Caco-2 (cell line): ENCODE measurements at regions not wholly inside any gene's neighbourhood (a gene's known extent, or its start where the extent isn't known, plus 50 kb on each side); places are given as distances from the start of the nearest gene placed in this dataset.

ENCODE experiments used
- BruUV-seq: library from RNA; stranded (reverse); fragments of 400-500 nt; replicated peaks from 2 replicates; lab custom pipeline; 2021; lab: Mats Ljungman, UMichigan
- CTCF ChIA-PET: fragments of 300-600 bp; sonication (Branson Sonifier 250); formaldehyde crosslinking; loops from one replicate; lab custom pipeline; 2022; ENCODE audit warnings: antibody characterized with exemption; lab: Charles Lee
- POLR2A ChIA-PET: fragments of 300-600 bp; sonication (Branson Sonifier 250); formaldehyde crosslinking; loops from one replicate; lab custom pipeline; 2022; ENCODE audit warnings: antibody characterized with exemption; lab: Charles Lee
- DNase-seq, 2 experiments: peaks; one replicate each; pipeline versions ENCODE4 v3.0.0 to v3.0.0-alpha.2; 2020 to 2022
- H3K27me3 ChIP-seq: replicated peaks from 2 replicates; pipeline ENCODE4 v1.6.0; 2011; ENCODE audit warnings: low read length; ENCODE audit not compliant: control insufficient read depth, insufficient read depth
- H3K36me3 ChIP-seq: 2 replicates; pipeline ENCODE4 v1.5.1; 2011; ENCODE audit warnings: low read length; ENCODE audit not compliant: control insufficient read depth, insufficient read depth
- H3K4me1 ChIP-seq: fragments of 250-450 bp; sonication (Bioruptor Pico); 2 replicates; pipeline ENCODE4 v1.5.1; 2020; ENCODE audit warnings: mild to moderate bottlenecking
- H3K4me3 ChIP-seq: 2 replicates; pipeline ENCODE4 v1.5.1; 2011; ENCODE audit warnings: low read depth, mild to moderate bottlenecking, control low read depth, low read length
- H3K9me3 ChIP-seq: fragments of 250-450 bp; sonication (Bioruptor Pico); 2 replicates; pipeline ENCODE4 v1.5.1; 2020; ENCODE audit warnings: mild to moderate bottlenecking, moderate library complexity
- H3K27ac Mint-ChIP-seq: one replicate; pipeline ENCODE4 v1.8.0; 2022; ENCODE audit warnings: mixed read lengths; ENCODE audit not compliant: unreplicated experiment
- H3K27me3 Mint-ChIP-seq: one replicate; pipeline ENCODE4 v1.8.0; 2022; ENCODE audit warnings: mixed read lengths; ENCODE audit not compliant: insufficient read depth, unreplicated experiment
- H3K36me3 Mint-ChIP-seq: one replicate; pipeline ENCODE4 v1.8.0; 2022; ENCODE audit warnings: mild to moderate bottlenecking, mixed read lengths; ENCODE audit not compliant: insufficient read depth, unreplicated experiment
- H3K4me1 Mint-ChIP-seq: one replicate; pipeline ENCODE4 v1.8.0; 2022; ENCODE audit warnings: low read depth, mixed read lengths; ENCODE audit not compliant: unreplicated experiment
- H3K4me3 Mint-ChIP-seq: one replicate; pipeline ENCODE4 v1.8.0; 2022; ENCODE audit warnings: mild to moderate bottlenecking, moderate library complexity, mixed read lengths; ENCODE audit not compliant: unreplicated experiment
- H3K9me3 Mint-ChIP-seq: one replicate; pipeline ENCODE4 v1.8.0; 2022; ENCODE audit warnings: mixed read lengths; ENCODE audit not compliant: unreplicated experiment
- intact Hi-C: fragments of 100-400 bp; cut with micrococcal nuclease; formaldehyde crosslinking; loops from one replicate; pipeline ENCODE4 v1.10.0; 2022; ENCODE audit not compliant: unreplicated experiment
- TF ChIP-seq, protein P1 (sequence below), 2 experiments: fragments of 200-600 bp in 1 of 2; IDR thresholded peaks; 1 replicate in 1 of 2; 2 replicates in 1 of 2; pipeline versions ENCODE4 v1.5.1 to v1.8.0; 2011 to 2022; ENCODE audit warnings: antibody characterized with exemption in 1 of 2, control low read depth in 1 of 2, inconsistent platforms in 1 of 2, low read depth in 1 of 2, low read length in 1 of 2, mild to moderate bottlenecking in 1 of 2, moderate library complexity in 1 of 2; ENCODE audit not compliant: insufficient read depth in 1 of 2, severe bottlenecking in 1 of 2, unreplicated experiment in 1 of 2

DNA sequence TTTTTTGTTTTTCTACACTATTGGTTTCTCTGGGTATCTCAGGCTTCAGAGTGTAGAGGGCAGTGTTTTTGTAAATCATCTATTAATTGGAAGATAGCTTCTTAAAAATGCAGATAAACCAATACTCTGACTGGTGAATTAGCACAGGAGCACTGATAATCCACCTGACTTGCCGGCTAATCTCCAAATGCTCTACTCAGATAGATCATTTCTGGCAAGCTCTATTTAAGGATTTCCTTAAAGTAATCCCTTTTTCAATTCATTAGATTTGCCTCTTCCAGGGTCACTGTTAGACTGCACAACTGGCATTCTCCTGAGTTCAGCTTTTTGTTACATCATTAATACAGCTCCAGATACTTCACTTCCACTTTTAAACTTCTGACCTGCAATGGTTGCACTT is 1390.3 kb upstream of the NUDT12 start:
- CTCF ChIA-PET, result no interaction called here
- peaks cover 11% of the 10 kb centered on the region for H3K4me1 Mint-ChIP-seq
- no peaks in the 10 kb centered on the region for H3K9me3 ChIP-seq
- H3K27me3 ChIP-seq, result no peaks in the 10 kb centered on the region
- intact Hi-C loops, result no loop called here
- TF ChIP-seq, protein P1, sequence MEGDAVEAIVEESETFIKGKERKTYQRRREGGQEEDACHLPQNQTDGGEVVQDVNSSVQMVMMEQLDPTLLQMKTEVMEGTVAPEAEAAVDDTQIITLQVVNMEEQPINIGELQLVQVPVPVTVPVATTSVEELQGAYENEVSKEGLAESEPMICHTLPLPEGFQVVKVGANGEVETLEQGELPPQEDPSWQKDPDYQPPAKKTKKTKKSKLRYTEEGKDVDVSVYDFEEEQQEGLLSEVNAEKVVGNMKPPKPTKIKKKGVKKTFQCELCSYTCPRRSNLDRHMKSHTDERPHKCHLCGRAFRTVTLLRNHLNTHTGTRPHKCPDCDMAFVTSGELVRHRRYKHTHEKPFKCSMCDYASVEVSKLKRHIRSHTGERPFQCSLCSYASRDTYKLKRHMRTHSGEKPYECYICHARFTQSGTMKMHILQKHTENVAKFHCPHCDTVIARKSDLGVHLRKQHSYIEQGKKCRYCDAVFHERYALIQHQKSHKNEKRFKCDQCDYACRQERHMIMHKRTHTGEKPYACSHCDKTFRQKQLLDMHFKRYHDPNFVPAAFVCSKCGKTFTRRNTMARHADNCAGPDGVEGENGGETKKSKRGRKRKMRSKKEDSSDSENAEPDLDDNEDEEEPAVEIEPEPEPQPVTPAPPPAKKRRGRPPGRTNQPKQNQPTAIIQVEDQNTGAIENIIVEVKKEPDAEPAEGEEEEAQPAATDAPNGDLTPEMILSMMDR (IDR thresholded peaks at IDR 0.05; ENCODE audit: insufficient read depth in 1 of 2, low read depth in 1 of 2, low read length in 1 of 2, severe bottlenecking in 1 of 2, unreplicated experiment in 1 of 2), result no peak
- no peaks in the 10 kb centered on the region for H3K27me3 Mint-ChIP-seq
- no peak overlapping the region for H3K4me3 ChIP-seq
- H3K36me3 ChIP-seq, result no peaks in the 10 kb centered on the region
- no peaks in the 10 kb centered on the region for H3K36me3 Mint-ChIP-seq
- no peak overlapping the region for H3K4me3 Mint-ChIP-seq
- POLR2A ChIA-PET, result no interaction called here
- no peak for DNase-seq
- peaks cover 4% of the 10 kb centered on the region for H3K4me1 ChIP-seq
- BruUV-seq, result no TSS peak
- peaks cover 8% of the 10 kb centered on the region for H3K9me3 Mint-ChIP-seq
- no peak overlapping the region for H3K27ac Mint-ChIP-seq

- Mint-ChIP-seq H3K9me3 (peaks cover 10% of the 10 kb centered on the region), H3K36me3 (no peaks in the 10 kb centered on the region), H3K4me1 (peaks cover 12% of the 10 kb centered on the region), H3K27ac (no peak overlapping the region), H3K27me3 (no peaks in the 10 kb centered on the region), H3K4me3 (no peak overlapping the region)
- peaks cover 12% of the 10 kb centered on the region for H3K4me1 ChIP-seq
- no peaks in the 10 kb centered on the region for H3K9me3 ChIP-seq
- POLR2A ChIA-PET, result no interaction called here
- no peak for DNase-seq
- no peaks in the 10 kb centered on the region for H3K27me3 ChIP-seq
- BruUV-seq, result no TSS peak
- intact Hi-C loops, result no loop called here
- CTCF ChIA-PET, result no interaction called here
- TF ChIP-seq, protein P1 (IDR thresholded peaks at IDR 0.05; ENCODE audit: insufficient read depth in 1 of 2, low read depth in 1 of 2, low read length in 1 of 2, severe bottlenecking in 1 of 2, unreplicated experiment in 1 of 2), result no peak
- H3K36me3 ChIP-seq, result no peaks in the 10 kb centered on the region
- H3K4me3 ChIP-seq, result no peak overlapping the region
Observed at GRCh38 chr5:104951829-104952228, 1389.2 kb upstream of the NUDT12 start.

DNA sequence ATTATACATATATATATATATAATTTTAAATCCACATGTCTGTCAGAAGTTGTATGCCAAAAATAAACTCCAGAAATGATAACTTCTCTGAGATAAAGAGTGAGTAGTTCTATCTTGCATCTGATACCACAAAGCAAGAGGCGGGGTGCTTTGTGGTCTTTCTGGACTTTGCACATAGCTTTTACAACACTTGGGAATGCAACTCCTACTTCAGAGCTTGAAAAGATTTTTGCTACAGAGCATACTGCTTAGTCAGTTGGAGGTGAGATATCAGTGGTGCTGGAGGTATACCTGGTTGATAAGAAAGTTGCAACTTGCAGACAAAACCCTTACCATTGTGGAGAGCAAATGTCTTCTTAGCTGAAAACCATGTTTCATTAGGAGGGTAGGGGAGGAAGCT is 1384.5 kb upstream of the NUDT12 start:
- H3K27ac Mint-ChIP-seq, result peak overlapping the region; percentile 32

More for the DNA sequence above, 1384.5 kb upstream of the NUDT12 start:
- H3K27me3 Mint-ChIP-seq, result no peaks in the 10 kb centered on the region
- H3K9me3 ChIP-seq, result no peaks in the 10 kb centered on the region
- no TSS peak for BruUV-seq
- H3K4me3 ChIP-seq, result no peak overlapping the region
- peaks cover 20% of the 10 kb centered on the region for H3K9me3 Mint-ChIP-seq
- H3K4me3 Mint-ChIP-seq, result no peak overlapping the region
- ChIA-PET CTCF (no interaction called here), POLR2A (interaction anchor here (0.7 kb wide), 1 partner anchor 327 kb away, joined by 3 read pairs; no protein-coding TSS in a partner anchor)
- H3K27me3 ChIP-seq, result no peaks in the 10 kb centered on the region
- H3K4me1 ChIP-seq, result peaks cover 37% of the 10 kb centered on the region
- H3K4me1 Mint-ChIP-seq, result peaks cover 38% of the 10 kb centered on the region
- TF ChIP-seq, protein P1 (IDR thresholded peaks at IDR 0.05; ENCODE audit: insufficient read depth in 1 of 2, low read depth in 1 of 2, low read length in 1 of 2, severe bottlenecking in 1 of 2, unreplicated experiment in 1 of 2), result no peak
- intact Hi-C loops, result loop anchor here (10.0 kb wide), 1 partner anchor 212 kb away; no protein-coding TSS in a partner anchor
- peak; percentile 57 to 71 for DNase-seq
- no peaks in the 10 kb centered on the region for H3K36me3 ChIP-seq
- peaks cover 9% of the 10 kb centered on the region for H3K36me3 Mint-ChIP-seq
